ENCODE measurements at regions not wholly inside any gene's neighbourhood (a gene's known extent, or its start where the extent isn't known, plus 50 kb on each side); places are given as distances from the start of the nearest gene placed in this dataset.

GRCh38 chr4:71906096-71906495, 122.2 kb upstream of the GC start:
- Mint-ChIP-seq H3K4me1 (ENCODE audit: low read depth) (peaks cover 7% of the 10 kb centered on the region), H3K27ac (no peak overlapping the region), H3K36me3 (ENCODE audit: insufficient read depth) (peaks cover 11% of the 10 kb centered on the region), H3K4me3 (ENCODE audit: low read depth) (no peak overlapping the region), H3K27me3 (no peaks in the 10 kb centered on the region), H3K9me3 (ENCODE audit: low read depth) (peaks cover 21% of the 10 kb centered on the region)
- TF ChIP-seq CTCF (IDR thresholded peaks at IDR 0.05; ENCODE audit: unreplicated experiment): no peak
- DNase-seq (ENCODE audit: low spot score, unreplicated experiment): no peak

GRCh38 chr4:71907071-71907470, 123.2 kb upstream of the GC start:
- DNase-seq (ENCODE audit: low spot score, unreplicated experiment): no peak
- Mint-ChIP-seq H3K4me1 (ENCODE audit: low read depth) (peaks cover 7% of the 10 kb centered on the region), H3K9me3 (ENCODE audit: low read depth) (peaks cover 21% of the 10 kb centered on the region), H3K36me3 (ENCODE audit: insufficient read depth) (peaks cover 11% of the 10 kb centered on the region), H3K27ac (no peak overlapping the region), H3K27me3 (no peaks in the 10 kb centered on the region), H3K4me3 (ENCODE audit: low read depth) (no peak overlapping the region)
- no peak for TF ChIP-seq CTCF (IDR thresholded peaks at IDR 0.05; ENCODE audit: unreplicated experiment)

GRCh38 chr4:71907782-71908181, 123.9 kb upstream of the GC start:
- no peak for TF ChIP-seq CTCF (IDR thresholded peaks at IDR 0.05; ENCODE audit: unreplicated experiment)
- Mint-ChIP-seq H3K27ac (no peak overlapping the region), H3K27me3 (no peaks in the 10 kb centered on the region), H3K9me3 (ENCODE audit: low read depth) (peaks cover 21% of the 10 kb centered on the region), H3K36me3 (ENCODE audit: insufficient read depth) (peaks cover 11% of the 10 kb centered on the region), H3K4me1 (ENCODE audit: low read depth) (peaks cover 7% of the 10 kb centered on the region), H3K4me3 (ENCODE audit: low read depth) (no peak overlapping the region)
- DNase-seq (ENCODE audit: low spot score, unreplicated experiment): no peak

GRCh38 chr4:71913275-71913674, 118.5 kb upstream of the NPFFR2 start:
- no peak overlapping the region for H3K27ac Mint-ChIP-seq
- H3K9me3 Mint-ChIP-seq (ENCODE audit: low read depth): peaks cover 13% of the 10 kb centered on the region

GRCh38 chr4:71923070-71923469, 108.7 kb upstream of the NPFFR2 start:
- H3K27me3 Mint-ChIP-seq: no peaks in the 10 kb centered on the region
- no peak overlapping the region for H3K4me3 Mint-ChIP-seq (ENCODE audit: low read depth)
- no peak for TF ChIP-seq CTCF (IDR thresholded peaks at IDR 0.05; ENCODE audit: unreplicated experiment)
- peaks cover 9% of the 10 kb centered on the region for H3K9me3 Mint-ChIP-seq (ENCODE audit: low read depth)
- no peak for DNase-seq (ENCODE audit: low spot score, unreplicated experiment)
- H3K36me3 Mint-ChIP-seq (ENCODE audit: insufficient read depth): peaks cover 3% of the 10 kb centered on the region
- no peak overlapping the region for H3K27ac Mint-ChIP-seq
- H3K4me1 Mint-ChIP-seq (ENCODE audit: low read depth): no peaks in the 10 kb centered on the region

More at GRCh38 chr4:71913275-71913674, 118.5 kb upstream of the NPFFR2 start:
- H3K4me1 Mint-ChIP-seq (ENCODE audit: low read depth): peaks cover 6% of the 10 kb centered on the region
- no peaks in the 10 kb centered on the region for H3K27me3 Mint-ChIP-seq
- no peak for DNase-seq (ENCODE audit: low spot score, unreplicated experiment)
- H3K4me3 Mint-ChIP-seq (ENCODE audit: low read depth): no peak overlapping the region
- no peak for TF ChIP-seq CTCF (IDR thresholded peaks at IDR 0.05; ENCODE audit: unreplicated experiment)
- peaks cover 8% of the 10 kb centered on the region for H3K36me3 Mint-ChIP-seq (ENCODE audit: insufficient read depth)

All from progenitor cell of endocrine pancreas (in vitro differentiated cells).